GM19467 (cell line): ENCODE measurements at regions not wholly inside any gene's neighbourhood (a gene's known extent, or its start where the extent isn't known, plus 50 kb on each side); places are given as distances from the start of the nearest gene placed in this dataset.

Experiments used
- ATAC-seq: cut with Tn5 transposase; IDR thresholded peaks from one replicate; pipeline ENCODE4 v1.9.1; 2021; ENCODE audit warnings: mild to moderate bottlenecking, moderate library complexity; ENCODE audit not compliant: unreplicated experiment

DNA sequence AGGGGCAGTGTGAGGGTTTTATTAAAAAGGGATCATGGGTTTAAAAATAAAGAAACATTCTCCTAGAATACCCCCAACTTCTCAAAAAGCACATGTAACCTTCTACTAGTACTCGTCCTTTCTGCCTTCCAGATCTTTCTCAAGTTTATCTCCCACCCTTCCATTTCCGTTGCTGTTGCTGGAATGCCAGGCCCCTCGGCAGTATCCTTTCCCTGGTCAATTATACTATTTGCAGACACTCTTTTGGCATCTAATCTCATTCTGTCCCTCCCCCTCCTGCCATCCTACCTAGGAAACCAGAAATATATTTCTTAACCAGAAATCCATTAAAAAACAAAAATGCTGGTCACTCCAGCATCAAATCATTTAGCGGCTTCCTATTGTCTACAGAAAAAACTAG is 198.2 kb upstream of the ATP2B1 start:
- ATAC-seq: no peak

GRCh38 chr12:89906178-89906577 is 197.5 kb upstream of the ATP2B1 start:
- no peak for ATAC-seq

- no peak for ATAC-seq
These were observed 193.4 kb upstream of the ATP2B1 start for GRCh38 chr12:89901906-89902642.

DNA sequence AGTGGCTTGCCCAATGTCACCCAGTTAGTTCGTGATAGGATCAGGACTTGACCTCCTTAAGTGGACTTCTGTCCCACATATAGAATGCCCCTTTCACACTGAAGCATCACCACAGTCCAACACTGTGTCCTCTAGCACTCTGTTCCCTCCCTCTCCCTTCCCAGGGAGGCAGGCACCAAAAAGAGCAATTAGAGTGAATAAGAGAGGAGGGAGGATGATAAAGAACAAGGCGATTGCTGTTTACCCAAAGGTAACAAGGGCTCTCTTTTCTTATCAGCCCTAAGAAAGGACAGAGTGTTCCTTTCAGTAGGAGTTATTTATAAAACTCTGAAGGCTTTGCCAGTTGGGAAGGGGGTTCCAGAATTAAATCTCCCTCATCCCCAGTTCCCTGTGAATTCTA is 192.7 kb upstream of the ATP2B1 start:
- ATAC-seq: no peak

- no peak for ATAC-seq
These were observed 191.0 kb upstream of the ATP2B1 start for GRCh38 chr12:89899651-89900050.

DNA sequence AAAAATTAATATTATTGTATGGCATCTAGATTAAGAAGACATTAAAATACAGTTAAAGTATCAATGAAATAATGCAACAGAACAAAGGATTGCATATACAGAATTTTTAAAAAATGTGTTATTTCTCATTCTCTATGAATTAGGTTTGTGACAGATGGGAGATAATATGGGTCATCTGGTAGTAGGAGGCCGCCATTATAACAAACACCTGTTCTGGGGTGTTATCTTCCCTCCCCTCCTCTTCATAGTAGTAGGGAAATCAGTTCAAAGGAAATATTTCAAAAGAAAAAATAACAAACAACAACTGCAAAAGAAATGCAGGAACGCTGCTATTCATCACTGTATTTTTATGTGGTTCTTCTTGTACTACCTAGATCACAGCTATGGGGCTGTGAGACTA is 187.0 kb upstream of the ATP2B1 start:
- ATAC-seq: no peak

- ATAC-seq: no peak
These were observed 186.5 kb upstream of the ATP2B1 start for GRCh38 chr12:89895101-89895500.

- ATAC-seq: no peak
These were observed 185.5 kb upstream of the ATP2B1 start for GRCh38 chr12:89893972-89894706.

GRCh38 chr12:89892436-89892835 is 183.8 kb upstream of the ATP2B1 start:
- ATAC-seq: no peak

DNA sequence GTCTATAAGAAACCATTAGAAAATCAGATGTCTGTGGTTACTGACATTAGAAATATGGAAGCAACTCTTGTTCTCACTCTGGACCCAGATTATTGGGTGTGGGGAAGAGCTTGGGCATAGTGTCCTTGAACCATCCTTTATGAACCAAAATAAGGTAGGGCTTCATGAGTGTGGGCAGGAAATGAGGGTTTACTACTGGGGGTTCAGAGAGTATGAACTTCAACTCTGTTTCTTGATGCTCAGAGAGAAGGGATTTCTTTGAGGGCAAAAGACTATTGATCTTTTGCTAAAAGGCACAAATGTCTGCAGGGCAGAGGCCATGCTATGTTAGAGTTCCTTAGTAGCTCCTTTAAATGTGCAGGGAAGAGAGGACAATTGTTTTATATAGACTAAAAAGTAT is 183.3 kb upstream of the ATP2B1 start:
- ATAC-seq: no peak

DNA sequence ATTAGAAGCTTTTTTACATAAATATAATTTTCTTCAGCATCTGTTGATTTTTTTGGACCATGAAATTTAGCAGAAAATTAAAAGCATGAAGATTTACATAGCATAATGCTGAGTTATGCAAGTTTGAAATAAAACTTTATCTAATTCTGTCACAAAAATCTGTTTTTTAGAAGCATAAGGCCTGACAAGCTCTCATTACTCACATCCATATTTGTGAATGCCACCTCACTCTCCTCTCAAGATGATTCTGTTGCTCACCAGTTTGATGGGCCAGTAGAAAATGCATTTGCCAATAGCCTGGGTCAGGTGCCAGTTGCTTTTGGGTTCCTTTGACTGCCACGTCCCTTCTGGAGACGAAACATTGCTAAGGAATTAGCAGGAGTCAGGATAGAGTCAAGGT is 181.5 kb upstream of the ATP2B1 start:
- no peak for ATAC-seq

DNA sequence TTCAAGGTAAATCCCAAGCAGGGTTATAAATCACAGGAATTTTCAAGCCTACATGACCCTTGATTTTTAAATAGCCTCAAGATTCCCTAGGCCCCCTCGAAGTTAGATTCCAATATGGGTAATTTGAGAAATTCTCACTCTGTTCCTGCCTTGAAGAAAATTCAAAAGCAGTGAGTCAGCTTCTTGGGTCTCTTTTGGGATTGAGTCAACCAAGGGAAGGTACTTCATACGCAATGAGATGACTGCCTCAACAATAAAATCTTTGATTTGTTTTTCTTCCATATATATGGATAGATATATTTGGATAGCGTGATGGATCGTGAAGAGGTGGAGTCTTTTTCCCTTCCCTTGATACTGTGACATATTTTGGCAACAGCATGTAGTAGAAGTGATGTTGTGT is 180.4 kb upstream of the ATP2B1 start:
- no peak for ATAC-seq

- no peak for ATAC-seq
These were observed 176.3 kb upstream of the ATP2B1 start for GRCh38 chr12:89884952-89885351.

DNA sequence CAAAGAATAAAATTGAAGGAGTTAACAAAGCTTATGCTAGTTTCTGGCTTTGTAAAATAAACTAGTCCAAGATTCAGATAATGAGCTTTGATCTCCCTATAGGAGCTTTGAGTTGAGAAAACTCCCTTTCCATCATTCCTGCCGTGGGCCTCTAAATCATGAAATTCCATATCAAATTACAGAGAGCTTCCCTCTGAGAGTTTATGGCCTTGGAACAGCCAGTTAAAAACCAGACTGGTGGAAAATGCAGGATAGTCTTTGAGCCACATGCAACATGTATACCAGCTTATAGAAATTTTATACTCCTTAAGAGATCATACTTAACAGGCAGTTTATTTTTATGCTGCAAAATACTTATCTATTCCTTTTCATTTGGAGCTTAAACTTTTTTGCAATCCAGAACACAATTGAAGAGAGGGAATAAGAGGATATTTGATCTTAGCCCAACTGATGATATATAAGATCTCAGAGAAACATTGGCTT is 175.8 kb upstream of the ATP2B1 start:
- no peak for ATAC-seq

- ATAC-seq: no peak
These were observed 175.2 kb upstream of the ATP2B1 start for GRCh38 chr12:89883630-89884389.

- ATAC-seq: no peak
These were observed 174.2 kb upstream of the ATP2B1 start for GRCh38 chr12:89882792-89883191.

DNA sequence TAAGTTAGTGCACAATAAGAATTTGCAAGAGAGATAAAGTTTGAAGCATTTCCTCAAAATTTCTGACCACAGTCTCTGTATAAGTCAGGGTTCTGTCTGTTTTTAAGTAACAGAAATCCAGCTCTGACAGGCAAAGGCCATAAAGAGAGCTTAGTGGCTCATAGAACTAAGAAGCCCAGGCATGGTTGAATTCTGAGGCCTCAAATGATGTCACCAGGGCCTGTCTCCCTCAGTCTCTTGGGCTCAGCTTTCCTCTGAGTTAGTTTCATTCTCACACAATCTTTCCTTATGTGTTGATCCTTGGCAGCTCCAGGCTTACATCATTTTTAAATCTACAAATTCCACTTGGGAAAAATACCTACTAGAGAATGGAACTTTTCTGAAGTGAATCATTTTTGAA is 173.4 kb upstream of the ATP2B1 start:
- peak; percentile 38 for ATAC-seq

DNA sequence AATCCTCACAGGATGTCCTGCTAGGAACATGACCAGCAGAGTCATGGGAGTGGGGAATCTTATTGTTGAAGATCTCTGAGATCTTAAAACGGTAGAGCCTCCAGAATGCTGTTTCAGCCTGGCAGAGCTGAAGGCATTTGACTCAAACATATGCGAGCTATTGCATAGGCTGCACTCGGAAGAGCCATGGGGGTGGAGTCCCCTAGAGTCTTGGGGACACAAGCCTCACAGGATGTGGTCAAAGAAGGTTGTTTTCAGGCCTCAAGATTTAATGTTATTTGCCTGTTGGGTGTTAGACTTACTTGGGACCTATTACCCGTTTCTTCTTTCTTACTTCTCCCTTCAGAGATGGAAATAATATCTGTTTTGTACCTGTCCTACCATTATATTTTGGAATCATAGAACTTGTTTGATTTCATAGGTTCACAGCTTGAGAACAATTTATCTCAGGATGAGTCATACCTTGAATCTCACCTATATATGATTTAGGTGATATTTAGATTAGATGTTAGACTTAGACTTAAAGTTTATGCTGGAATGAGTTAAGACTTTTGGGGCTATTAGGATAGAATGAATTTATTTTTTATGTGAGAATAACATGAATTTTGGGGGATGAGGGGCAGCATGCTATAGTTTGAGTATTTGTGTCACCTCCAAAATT is 172.2 kb upstream of the ATP2B1 start:
- ATAC-seq: peak; percentile 93

- no peak for ATAC-seq
These were observed 171.1 kb upstream of the ATP2B1 start for GRCh38 chr12:89879766-89880165.

DNA sequence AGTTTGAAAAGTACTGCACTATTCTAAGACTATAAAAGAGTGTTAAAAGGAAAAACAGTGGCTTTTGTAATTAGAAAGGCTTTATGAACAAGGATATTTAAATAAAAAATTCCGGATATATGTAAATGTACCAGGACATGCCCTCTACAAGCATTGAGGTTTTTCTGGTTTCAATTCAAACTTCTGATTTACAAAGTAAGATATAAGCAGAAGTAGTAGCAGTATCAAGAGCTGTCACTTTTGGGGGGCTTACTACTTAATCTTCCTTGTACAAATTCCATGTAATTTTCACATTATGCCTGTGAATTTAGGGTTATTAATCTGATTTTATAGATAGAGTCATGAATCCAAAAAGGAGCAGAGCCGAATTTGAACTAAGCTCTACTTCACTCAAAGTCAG is 170.3 kb upstream of the ATP2B1 start:
- no peak for ATAC-seq

- no peak for ATAC-seq
These were observed 169.7 kb upstream of the ATP2B1 start for GRCh38 chr12:89878327-89878726.
